Inferior parietal cortex (tissue), 1 donor: ENCODE measurements at regions not wholly inside any gene's neighbourhood (a gene's known extent, or its start where the extent isn't known, plus 50 kb on each side); places are given as distances from the start of the nearest gene placed in this dataset.
"Not testable (repeated sequence)": the region's sequence is repeated elsewhere in the genome, so short reads cannot be mapped to it uniquely, and the experiment has no call there.

ENCODE experiments used
- DNase-seq: peaks from one replicate; pipeline ENCODE4 v3.0.0-alpha.2; 2016; ENCODE audit errors: extremely low spot score

DNA sequence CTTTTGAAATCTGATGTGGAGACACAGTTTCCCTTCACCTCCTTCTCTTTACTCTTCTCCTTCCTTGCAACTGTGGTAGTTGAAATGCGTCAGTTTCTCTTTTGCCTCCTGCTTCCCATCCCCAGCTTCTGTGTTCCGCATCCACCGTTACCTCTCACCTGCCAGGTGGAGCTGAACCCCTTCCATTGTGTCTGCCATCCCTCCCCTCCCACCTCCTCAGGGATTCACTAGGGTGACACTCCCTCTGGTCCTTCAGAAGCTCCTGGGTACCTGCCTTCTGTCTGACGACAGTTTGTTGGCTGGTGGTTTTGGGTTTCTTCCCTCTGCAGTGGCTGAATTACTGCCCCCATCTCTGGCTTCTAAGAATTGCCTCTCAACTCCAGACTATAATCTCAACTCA lies 132.1 kb downstream of the SLC24A2 start:
- peak; percentile 1 for DNase-seq

DNA sequence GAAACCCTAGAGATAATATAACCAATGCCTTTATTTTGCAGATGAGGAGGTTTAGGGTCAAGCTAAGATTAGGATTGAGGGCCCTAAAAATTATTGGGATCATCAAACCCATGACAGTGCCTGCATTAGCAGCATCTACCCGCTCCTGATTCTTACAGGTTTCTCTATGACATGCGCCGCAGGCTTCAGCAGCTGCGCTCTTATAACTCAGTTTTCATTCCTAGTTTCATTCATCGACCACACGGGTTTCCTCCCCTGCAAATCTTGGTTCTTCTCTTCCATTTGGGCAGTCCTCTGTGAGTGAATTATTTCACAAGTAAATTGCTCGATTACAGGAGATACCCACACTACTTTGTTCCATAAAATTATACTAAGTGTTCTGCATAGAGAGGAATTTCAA lies 137.2 kb downstream of the SLC24A2 start:
- no peak for DNase-seq

DNA sequence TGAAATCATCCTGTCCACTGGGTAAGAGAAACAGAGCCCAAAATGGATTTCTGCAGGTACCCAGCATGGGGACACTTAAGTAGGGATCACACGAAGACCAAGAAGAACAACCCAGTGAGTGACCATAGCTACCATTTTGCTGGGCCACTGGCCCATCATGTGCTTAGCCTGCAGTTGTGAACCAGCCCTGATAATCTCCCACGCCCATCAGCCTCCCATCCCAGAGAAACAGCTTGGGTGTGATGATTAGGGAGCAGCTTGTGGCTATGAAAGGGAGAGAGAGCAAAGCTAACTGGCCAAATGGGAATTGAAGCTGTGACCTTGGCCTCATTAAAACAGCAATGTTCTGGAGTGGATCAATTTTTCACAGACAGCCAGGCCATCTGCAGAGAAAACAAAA lies 138.5 kb downstream of the SLC24A2 start:
- no peak for DNase-seq

DNA sequence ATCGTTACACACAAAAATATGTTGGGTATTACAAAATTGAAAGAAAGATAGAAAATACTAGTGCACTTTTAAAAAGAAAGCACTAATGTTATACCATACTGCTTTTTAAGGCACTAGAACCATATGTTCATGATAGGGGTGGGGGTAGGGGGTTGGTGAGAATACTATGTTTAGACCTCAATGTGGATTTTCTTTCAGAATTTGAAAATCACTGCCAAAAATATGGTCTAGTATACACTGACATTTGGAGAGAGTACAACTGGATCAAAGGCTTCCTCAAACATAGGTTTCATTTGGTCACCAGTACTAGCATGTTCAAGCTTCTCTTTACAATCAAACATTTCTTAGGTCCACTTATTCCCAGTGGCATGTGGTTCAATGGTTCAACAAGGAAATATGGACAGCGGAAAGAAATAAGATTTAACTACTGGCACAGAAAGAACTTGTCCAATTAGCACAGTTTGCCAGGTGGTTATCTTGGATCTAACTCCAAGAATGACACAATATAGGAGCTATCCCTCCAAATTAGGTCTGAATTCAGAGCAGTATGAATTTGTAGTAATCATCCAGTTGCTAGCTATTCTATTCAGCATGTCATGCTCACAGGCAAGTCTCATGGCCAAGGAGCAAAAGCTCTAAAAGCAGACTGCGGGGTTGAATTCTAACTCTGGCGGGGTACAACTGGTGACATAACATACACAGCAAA lies 139.3 kb downstream of the SLC24A2 start:
- DNase-seq: no peak

DNA sequence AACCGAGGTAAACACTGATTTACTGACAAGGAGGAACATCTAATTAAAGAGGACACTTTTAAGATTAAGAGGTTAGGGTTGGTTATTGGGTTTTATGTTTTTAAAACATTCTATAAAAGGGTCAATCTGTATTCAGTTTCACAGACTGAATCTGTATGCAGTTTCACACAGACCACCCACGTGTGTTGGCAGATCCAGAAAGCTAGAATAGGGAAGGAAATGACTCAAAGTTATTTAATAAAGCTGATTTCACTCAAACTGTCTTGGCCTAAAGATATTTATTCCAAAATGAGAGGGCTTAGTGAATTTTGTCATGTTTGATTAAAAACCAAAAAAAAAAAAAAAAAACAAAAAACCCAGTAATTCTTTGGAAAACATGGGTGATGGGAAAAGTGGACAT lies 140.2 kb downstream of the SLC24A2 start:
- no peak for DNase-seq

- DNase-seq: no peak
Observed at GRCh38 chr9:19643875-19644274, 145.0 kb downstream of the SLC24A2 start.

GRCh38 chr9:19642256-19642655 lies 146.6 kb downstream of the SLC24A2 start:
- no peak for DNase-seq

DNA sequence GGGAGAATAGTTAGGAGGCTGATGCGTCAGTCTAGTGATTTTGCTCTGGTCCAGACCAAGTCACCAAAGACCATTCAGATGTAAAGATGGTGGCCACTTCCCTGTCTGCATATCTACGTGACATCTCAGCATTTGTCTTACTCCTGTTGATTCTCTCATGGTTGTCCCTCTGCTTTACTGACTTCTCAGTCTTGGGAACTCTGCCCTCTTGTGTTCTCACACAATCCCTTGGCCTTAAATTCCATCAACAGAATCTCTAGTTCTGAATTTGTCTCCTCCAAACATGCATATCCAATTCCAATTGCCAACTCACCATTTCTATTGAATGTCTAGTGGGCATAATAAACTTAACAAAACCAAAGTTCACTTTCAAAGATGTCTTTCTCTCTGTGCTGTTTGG lies 147.8 kb downstream of the SLC24A2 start:
- no peak for DNase-seq

GRCh38 chr9:19640014-19640413 lies 148.8 kb downstream of the SLC24A2 start:
- no peak for DNase-seq

GRCh38 chr9:19637084-19637483 lies 151.8 kb downstream of the SLC24A2 start:
- DNase-seq: no peak

DNA sequence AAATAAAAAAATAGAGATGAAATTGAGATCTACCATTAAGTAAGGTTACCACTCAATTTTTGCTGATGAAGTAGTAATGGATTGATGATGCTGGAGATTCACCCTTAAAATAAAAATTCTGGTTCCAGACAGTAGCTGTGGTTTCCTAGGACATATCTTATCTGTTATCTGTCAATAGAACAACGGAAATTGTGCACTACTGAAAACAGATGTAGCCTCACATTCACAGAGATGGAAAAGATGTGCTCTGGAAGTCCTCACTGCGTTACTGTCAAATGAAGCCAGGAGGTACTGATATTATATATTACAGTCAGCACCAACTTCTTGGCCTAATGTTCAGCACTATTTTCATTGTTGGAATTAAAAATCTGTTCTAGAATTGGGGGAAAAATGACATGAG lies 154.0 kb downstream of the SLC24A2 start:
- DNase-seq: no peak

DNA sequence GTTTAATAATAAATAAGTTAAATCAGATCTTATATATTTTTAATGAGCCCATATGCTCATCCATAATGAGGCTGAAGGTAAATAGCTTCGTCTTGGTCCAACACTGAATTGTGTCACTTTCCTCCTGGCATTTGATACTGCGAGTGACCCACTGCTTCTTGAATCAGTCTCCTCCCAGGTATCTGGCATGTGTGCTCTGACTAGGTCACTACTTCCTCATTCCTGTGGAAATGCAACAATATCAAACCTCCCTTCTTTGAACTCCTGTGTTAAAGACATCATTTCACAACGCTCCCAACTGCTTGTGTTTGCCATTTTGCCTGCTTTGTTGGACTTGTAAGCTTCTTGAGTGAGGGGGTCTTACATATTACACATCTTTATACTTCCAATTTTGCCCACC lies 157.7 kb downstream of the SLC24A2 start:
- no peak for DNase-seq

- no peak for DNase-seq
Observed at GRCh38 chr9:19630760-19631159, 158.1 kb downstream of the SLC24A2 start.

DNA sequence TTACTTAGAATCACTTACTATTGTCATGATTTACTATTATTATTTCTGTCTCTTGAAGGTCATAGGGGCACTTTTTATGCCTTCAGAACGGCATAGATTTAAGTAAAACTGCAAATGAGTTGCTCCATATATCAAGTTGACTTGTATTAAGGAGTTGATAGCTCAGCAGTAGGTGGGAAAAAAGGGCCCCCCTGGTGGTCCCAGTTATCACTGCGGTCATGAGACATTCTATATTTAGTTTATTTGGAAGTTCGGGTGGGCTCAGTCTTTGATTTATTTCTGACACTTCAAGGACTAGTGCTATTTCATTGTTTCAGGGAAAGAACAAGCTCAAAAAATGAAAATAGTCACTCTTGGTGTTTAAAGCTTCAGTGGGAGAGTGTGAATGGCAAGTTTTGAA lies 159.3 kb downstream of the SLC24A2 start:
- no peak for DNase-seq

DNA sequence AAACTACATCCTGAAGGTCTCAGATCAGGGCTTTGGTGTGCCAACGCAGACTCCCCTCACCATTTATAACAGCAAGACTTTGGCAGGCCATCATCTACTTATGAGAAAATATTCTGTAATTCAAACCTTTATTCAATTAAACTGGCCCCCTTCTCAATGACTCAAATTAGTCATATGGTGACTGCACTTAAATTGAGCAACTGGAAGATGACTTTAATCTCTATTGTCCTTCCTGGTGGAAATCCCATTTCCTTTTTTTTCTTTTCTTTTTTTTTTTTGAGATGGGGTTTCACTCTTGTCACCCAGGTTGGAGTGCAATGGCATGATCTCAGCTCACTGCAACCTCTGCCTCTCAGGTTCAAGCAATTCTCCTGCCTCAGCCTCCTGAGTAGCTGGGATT lies 163.4 kb downstream of the SLC24A2 start:
- DNase-seq: not testable (repeated sequence)

- no peak for DNase-seq
Observed at GRCh38 chr9:19624519-19624918, 164.3 kb downstream of the SLC24A2 start.

DNA sequence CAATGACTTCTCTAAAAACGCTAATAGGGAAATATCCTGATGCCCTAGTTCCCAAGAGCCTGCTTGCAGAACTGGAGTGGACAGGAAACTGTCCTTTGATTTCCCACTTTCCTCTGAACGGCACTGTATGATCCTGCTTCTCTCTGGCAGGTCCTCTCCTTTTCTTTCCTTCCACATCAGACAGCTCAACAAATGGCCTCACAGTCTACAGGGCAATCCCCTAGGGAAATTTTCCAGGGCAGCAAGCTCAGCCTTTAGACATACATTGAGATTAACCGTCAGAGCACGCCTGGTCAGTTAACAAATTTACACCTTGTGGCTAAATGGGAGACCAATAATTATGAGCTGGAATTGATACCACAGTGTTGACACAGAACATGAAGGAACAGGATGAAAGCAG lies 164.9 kb downstream of the SLC24A2 start:
- no peak for DNase-seq

DNA sequence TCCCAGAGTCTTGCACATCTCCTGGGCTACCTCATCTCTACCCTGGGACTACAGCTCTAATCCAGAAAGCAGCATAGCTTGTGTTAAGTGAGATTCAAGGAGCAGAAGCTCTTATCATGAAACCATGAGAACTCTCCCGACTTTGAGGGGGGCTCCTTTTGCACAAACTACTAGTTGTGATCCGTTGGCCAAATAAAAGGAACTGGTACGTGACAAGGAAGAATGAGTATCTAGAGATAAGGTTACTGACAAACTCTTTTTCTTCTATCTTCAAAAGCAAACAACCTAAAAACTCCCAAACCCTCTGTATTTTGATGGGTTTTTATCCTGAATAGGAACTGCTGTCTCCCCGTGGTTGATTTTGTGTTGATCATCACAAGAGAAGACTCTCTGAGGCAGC lies 168.5 kb downstream of the SLC24A2 start:
- no peak for DNase-seq

DNA sequence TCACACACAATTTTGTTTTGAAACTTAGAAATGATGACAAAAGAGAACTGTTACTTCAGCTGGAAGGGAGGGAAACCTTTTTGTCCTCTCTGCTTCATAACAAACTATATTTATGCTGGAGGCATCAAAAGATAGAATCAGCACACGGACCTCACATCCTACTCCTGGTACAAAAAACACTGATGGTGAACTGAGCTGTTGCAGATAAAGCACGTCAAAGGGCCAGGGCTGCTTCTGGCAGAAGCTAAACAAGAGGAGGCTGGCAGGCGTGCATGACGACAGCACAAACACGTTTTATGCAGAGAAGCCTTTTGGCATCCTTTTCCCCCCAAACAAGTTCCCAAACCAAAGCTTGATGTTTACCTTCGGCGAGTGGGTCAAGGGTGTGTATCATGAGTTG lies 169.6 kb downstream of the SLC24A2 start:
- DNase-seq: peak; percentile 69

DNA sequence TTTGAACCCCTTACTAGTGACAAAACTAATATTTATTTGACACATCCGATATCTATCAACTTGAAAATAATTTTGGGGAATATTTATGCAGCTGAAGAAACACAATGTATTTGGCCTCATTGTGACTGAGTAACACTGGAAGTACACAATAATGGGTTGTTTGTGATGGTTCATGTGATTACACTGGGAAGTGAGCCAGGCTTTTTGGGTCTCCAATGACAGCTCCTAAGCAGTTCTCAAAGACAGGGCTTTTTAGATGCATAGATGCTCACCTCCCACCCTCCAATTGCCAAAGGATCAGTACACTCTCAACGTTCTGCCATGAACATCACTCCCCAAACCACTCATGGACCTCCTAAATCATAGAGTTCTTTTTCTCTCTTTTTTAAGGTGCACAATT lies 170.0 kb downstream of the SLC24A2 start:
- DNase-seq: peak; percentile 95

DNA sequence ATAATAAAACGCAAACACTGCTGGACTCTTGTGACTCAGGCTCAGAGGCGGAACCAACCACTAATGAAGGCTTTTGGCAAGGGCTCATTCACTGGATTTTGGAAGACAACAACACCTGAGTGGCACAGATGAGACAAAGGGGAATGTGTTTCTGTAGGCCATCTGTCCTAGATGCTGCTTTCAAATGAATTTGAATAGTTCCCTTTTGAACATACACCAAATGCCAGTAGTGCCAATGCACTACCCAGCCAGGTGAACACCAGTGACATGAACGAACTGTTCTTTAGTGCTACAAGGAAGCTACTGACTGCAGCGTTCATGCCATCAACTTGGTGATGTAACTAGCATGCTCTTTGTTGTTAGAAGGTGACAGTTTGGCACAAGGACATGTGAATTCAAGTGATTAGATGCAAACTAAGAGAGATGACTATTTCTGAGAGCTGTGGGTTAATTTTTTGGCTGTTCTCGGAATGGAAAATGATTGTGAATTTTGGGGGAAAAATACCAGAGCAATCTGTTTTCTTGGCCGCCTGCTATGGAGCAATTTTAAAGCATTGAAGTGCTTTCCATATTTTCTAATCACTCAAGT lies 173.7 kb downstream of the SLC24A2 start:
- no peak for DNase-seq

DNA sequence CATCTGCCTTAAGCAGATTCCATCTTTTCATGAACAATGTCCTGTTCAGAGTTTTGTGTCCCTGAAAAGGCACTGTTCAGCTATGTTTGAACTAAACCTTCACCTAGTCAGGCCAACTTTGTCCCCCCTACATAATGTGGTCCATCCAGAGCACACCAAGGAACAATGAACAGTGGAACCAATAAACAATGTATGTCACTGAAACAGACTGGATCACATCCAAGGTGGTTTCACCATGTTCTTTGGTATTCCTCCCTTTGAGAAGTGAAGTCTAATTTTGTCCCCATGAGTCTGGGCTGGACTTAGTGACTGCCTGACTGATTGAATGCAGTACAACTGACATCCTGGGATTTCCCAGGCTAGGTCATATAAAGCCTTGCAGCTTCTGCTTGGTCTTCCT lies 174.5 kb downstream of the SLC24A2 start:
- no peak for DNase-seq

DNA sequence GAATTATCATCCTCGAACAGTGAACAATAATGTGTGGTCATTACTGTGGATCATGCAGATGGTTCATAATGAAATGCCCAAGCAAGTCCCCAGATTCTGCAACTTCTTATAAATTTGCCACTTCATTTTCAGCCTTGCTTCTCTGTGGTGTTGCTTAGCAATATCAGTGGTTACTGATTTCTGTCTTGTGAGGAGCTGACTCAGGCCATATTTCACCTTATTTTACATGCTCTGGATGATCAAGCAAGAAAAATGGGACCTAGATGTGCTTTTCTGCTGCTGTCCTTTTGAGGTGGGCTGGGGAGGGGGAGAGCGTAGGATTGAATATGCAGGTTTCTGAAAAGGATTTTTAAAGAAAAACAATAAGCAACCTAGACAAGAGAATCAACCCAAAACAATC lies 188.3 kb downstream of the SLC24A2 start:
- DNase-seq: no peak

- no peak for DNase-seq
Observed at GRCh38 chr9:19598722-19599121, 189.9 kb downstream of the ACER2 start.
